ENCODE measurements at regions not wholly inside any gene's neighbourhood (a gene's known extent, or its start where the extent isn't known, plus 50 kb on each side); places are given as distances from the start of the nearest gene placed in this dataset.

DNA sequence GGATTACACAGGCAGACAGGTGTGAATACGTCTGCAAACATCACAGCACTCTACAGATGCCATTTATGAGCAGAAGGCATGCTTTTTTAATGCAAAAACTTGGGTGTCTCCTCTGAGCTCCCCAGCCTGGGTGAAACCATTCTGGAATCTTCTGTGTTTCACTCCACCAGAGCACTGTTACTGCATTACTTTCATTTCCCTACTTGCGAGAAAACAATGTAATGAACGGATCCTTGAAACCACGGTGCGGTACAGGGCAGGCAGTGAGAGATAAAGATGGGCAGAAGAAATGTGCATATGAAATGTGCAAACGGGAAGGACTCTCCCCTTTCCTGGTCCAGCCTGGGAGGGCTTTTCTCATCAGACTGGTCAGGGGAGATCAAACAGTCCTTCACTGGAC is 584.3 kb upstream of the KLF4 start:
- TF ChIP-seq ZNF274 (IDR thresholded peaks at IDR 0.05; ENCODE audit: low read depth, low read length) (no peak), YY1 (IDR thresholded peaks at IDR 0.05; ENCODE audit: insufficient read depth, insufficient read length) (no peak), SUZ12 (IDR thresholded peaks at IDR 0.05; ENCODE audit: extremely low read depth, insufficient read depth, insufficient read length) (no peak)
- no peak overlapping the region for H3K9ac ChIP-seq (ENCODE audit: insufficient read length, low read depth)
- no peak for DNase-seq (ENCODE audit: low read depth, low spot score)
- no peaks in the 10 kb centered on the region for H3K27me3 ChIP-seq (ENCODE audit: insufficient read depth, insufficient read length)
- no peak overlapping the region for H3K4me3 ChIP-seq (ENCODE audit: insufficient read length, low read depth)
- H3K4me1 ChIP-seq (ENCODE audit: insufficient read depth, insufficient read length), result no peaks in the 10 kb centered on the region
- no peaks in the 10 kb centered on the region for H3K9me3 ChIP-seq (ENCODE audit: insufficient read depth, low read length)
- H3K36me3 ChIP-seq (ENCODE audit: insufficient read depth, insufficient read length, low read length), result no peaks in the 10 kb centered on the region

DNA sequence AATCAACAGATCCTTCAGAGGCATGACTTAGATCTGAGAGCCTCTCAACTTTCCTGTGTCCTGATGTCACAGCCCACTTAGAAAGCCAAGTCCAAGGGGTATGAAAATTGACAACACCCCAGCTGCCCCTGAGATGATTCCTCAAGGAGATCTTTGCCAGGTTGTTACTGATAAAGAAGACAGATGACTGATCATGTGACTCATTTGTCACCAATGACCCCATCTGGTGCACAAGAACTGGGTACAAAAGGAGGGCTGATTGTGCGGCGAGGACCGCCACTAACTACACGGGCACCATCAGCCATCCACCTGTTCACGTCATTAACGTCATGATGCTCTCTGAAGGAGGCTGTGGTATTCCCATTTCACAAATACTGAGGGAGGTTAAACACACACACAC is 583.2 kb upstream of the KLF4 start:
- no peaks in the 10 kb centered on the region for H3K4me1 ChIP-seq (ENCODE audit: insufficient read depth, insufficient read length)
- DNase-seq (ENCODE audit: low read depth, low spot score), result no peak
- H3K4me3 ChIP-seq (ENCODE audit: insufficient read length, low read depth), result no peak overlapping the region
- no peaks in the 10 kb centered on the region for H3K36me3 ChIP-seq (ENCODE audit: insufficient read depth, insufficient read length, low read length)
- no peak for TF ChIP-seq SUZ12 (IDR thresholded peaks at IDR 0.05; ENCODE audit: extremely low read depth, insufficient read depth, insufficient read length)
- no peak for TF ChIP-seq YY1 (IDR thresholded peaks at IDR 0.05; ENCODE audit: insufficient read depth, insufficient read length)
- TF ChIP-seq ZNF274 (IDR thresholded peaks at IDR 0.05; ENCODE audit: low read depth, low read length), result no peak
- no peak overlapping the region for H3K9ac ChIP-seq (ENCODE audit: insufficient read length, low read depth)
- no peaks in the 10 kb centered on the region for H3K27me3 ChIP-seq (ENCODE audit: insufficient read depth, insufficient read length)
- H3K9me3 ChIP-seq (ENCODE audit: insufficient read depth, low read length), result no peaks in the 10 kb centered on the region

DNA sequence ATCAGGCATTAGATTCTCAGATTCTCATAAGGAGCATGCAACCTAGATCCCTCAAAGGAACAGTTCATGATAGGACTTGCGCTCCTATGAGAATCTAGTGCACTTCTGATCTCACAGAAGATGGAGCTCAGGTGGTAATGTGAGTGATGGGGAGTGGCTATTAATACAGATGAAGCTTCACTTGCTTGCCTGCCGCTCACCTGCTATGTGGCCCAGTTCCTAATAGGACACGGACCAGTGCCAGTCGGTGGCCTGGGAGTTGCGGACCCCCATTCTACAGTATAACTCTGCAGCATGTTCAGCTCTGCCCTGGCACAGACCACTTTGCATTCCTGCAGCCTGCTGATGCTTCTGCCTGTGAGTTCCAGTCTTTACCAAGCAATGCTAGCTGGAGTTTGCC is 581.3 kb upstream of the KLF4 start:
- Histone ChIP-seq H3K9ac (ENCODE audit: insufficient read length, low read depth) (no peak overlapping the region), H3K36me3 (ENCODE audit: insufficient read depth, insufficient read length, low read length) (no peaks in the 10 kb centered on the region), H3K27me3 (ENCODE audit: insufficient read depth, insufficient read length) (no peaks in the 10 kb centered on the region), H3K4me3 (ENCODE audit: insufficient read length, low read depth) (no peak overlapping the region), H3K4me1 (ENCODE audit: insufficient read depth, insufficient read length) (no peaks in the 10 kb centered on the region), H3K9me3 (ENCODE audit: insufficient read depth, low read length) (no peaks in the 10 kb centered on the region)
- TF ChIP-seq ZNF274 (IDR thresholded peaks at IDR 0.05; ENCODE audit: low read depth, low read length) (no peak), YY1 (IDR thresholded peaks at IDR 0.05; ENCODE audit: insufficient read depth, insufficient read length) (no peak), SUZ12 (IDR thresholded peaks at IDR 0.05; ENCODE audit: extremely low read depth, insufficient read depth, insufficient read length) (no peak)
- no peak for DNase-seq (ENCODE audit: low read depth, low spot score)

DNA sequence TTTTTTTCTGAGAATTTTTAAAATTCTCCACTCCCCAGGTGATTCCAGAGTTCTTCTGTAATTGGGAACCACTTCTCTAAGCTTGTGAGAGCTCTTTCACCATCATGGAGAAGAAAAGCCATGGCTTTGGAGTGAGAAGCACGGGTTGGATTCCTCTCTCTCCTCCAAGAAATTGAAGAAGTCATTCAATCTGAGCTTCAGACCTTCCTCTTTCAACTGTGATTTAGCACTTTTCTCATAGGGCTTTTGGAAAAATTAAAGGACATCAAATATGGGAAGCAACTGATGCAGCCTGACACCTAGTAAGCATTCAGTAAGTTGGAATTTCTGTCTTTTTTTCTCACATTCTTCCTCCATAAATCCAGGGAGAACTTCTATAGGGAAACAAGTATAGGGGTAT is 580.4 kb upstream of the KLF4 start:
- Histone ChIP-seq H3K36me3 (ENCODE audit: insufficient read depth, insufficient read length, low read length) (no peaks in the 10 kb centered on the region), H3K9ac (ENCODE audit: insufficient read length, low read depth) (no peak overlapping the region), H3K9me3 (ENCODE audit: insufficient read depth, low read length) (no peaks in the 10 kb centered on the region), H3K4me3 (ENCODE audit: insufficient read length, low read depth) (no peak overlapping the region), H3K4me1 (ENCODE audit: insufficient read depth, insufficient read length) (no peaks in the 10 kb centered on the region), H3K27me3 (ENCODE audit: insufficient read depth, insufficient read length) (no peaks in the 10 kb centered on the region)
- no peak for DNase-seq (ENCODE audit: low read depth, low spot score)
- TF ChIP-seq ZNF274 (IDR thresholded peaks at IDR 0.05; ENCODE audit: low read depth, low read length), result no peak
- no peak for TF ChIP-seq YY1 (IDR thresholded peaks at IDR 0.05; ENCODE audit: insufficient read depth, insufficient read length)
- no peak for TF ChIP-seq SUZ12 (IDR thresholded peaks at IDR 0.05; ENCODE audit: extremely low read depth, insufficient read depth, insufficient read length)

DNA sequence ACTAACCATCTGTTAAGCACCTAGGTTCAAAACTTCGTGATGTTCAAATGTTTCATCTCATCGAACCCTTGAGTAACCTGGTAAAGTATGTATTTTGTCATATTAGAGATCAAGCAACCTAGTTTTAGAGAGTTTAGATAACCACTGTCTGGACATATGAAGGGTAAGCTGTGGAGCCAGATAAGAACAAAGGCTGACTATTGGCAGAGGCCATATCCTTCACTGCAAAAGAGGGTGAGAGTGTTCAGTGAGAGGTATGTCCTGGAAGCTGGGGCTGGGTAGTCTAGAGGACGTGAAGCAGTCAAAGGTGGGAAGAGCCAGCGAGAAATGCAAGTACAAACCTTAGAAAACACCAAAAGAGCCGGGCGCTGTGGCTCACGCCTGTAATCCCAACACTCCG is 573.1 kb upstream of the KLF4 start:
- no peaks in the 10 kb centered on the region for H3K4me1 ChIP-seq (ENCODE audit: insufficient read depth, insufficient read length)
- no peak overlapping the region for H3K4me3 ChIP-seq (ENCODE audit: insufficient read length, low read depth)
- no peak overlapping the region for H3K9ac ChIP-seq (ENCODE audit: insufficient read length, low read depth)
- TF ChIP-seq YY1 (IDR thresholded peaks at IDR 0.05; ENCODE audit: insufficient read depth, insufficient read length) (no peak), SUZ12 (IDR thresholded peaks at IDR 0.05; ENCODE audit: extremely low read depth, insufficient read depth, insufficient read length) (no peak), ZNF274 (IDR thresholded peaks at IDR 0.05; ENCODE audit: low read depth, low read length) (no peak)
- no peaks in the 10 kb centered on the region for H3K36me3 ChIP-seq (ENCODE audit: insufficient read depth, insufficient read length, low read length)
- 0 out of 2 replicates have a peak, but pooled peaks cover 7% of the 10 kb centered on the region for H3K9me3 ChIP-seq (ENCODE audit: insufficient read depth, low read length)
- no peaks in the 10 kb centered on the region for H3K27me3 ChIP-seq (ENCODE audit: insufficient read depth, insufficient read length)
- DNase-seq (ENCODE audit: low read depth, low spot score), result no peak

DNA sequence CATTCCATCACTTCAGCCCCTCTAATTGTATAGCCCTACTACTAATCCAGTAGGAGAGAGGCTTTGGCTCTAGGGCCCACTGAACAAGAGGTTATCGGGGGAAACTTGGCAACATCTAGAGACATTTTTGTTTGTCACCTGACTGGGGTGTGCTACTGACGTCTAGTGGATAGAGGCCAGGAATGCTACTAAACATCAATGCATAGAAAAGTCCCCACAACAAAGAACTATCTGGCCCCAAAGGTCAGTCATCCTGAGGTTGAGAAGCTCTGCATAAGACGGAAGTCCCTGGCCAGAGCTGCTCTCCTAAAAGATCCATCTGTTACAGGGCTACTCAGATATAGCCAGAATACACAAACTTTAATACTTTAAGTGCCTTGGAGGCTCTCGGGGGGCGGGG is 570.6 kb upstream of the KLF4 start:
- TF ChIP-seq SUZ12 (IDR thresholded peaks at IDR 0.05; ENCODE audit: extremely low read depth, insufficient read depth, insufficient read length) (no peak), ZNF274 (IDR thresholded peaks at IDR 0.05; ENCODE audit: low read depth, low read length) (no peak), YY1 (IDR thresholded peaks at IDR 0.05; ENCODE audit: insufficient read depth, insufficient read length) (no peak)
- Histone ChIP-seq H3K9me3 (ENCODE audit: insufficient read depth, low read length) (0 out of 2 replicates have a peak, but pooled peaks cover 7% of the 10 kb centered on the region), H3K9ac (ENCODE audit: insufficient read length, low read depth) (no peak overlapping the region), H3K4me1 (ENCODE audit: insufficient read depth, insufficient read length) (no peaks in the 10 kb centered on the region), H3K4me3 (ENCODE audit: insufficient read length, low read depth) (no peak overlapping the region), H3K27me3 (ENCODE audit: insufficient read depth, insufficient read length) (no peaks in the 10 kb centered on the region), H3K36me3 (ENCODE audit: insufficient read depth, insufficient read length, low read length) (no peaks in the 10 kb centered on the region)
- DNase-seq (ENCODE audit: low read depth, low spot score), result no peak

DNA sequence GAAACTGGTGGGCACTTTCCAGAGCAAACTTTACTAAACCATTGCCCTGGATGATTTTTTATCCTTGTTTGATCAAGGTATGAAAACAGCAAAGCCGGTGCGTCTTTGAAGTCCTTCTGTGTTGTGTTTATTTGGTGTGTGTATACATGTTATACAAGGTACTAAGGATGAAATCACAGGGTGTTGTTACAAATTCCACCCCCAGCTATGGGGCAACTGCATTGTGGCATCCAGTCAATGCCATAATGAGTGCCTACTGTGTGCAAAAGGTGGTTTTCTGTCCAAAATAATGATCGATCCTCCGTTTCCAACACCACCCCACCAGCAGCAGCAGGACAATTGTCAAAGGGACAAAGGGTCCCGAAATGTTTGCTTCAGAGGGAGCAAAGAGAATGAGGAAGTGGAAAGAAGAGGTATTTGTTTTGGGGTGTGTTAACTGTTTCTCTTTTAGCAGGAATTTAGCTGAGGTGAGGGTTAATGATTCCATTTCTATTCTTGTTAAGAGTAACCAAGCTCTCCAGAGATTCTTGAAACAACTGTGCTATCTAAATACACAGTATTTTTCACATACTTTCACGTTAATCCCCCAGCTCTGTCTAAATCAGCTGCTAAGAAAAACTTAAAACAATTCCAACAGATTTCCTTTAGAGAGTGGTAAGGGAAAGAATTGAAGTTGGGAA is 568.7 kb upstream of the KLF4 start:
- Histone ChIP-seq H3K4me3 (ENCODE audit: insufficient read length, low read depth) (no peak overlapping the region), H3K4me1 (ENCODE audit: insufficient read depth, insufficient read length) (no peaks in the 10 kb centered on the region), H3K9me3 (ENCODE audit: insufficient read depth, low read length) (0 out of 2 replicates have a peak, but pooled peaks cover 7% of the 10 kb centered on the region), H3K36me3 (ENCODE audit: insufficient read depth, insufficient read length, low read length) (no peaks in the 10 kb centered on the region), H3K9ac (ENCODE audit: insufficient read length, low read depth) (no peak overlapping the region), H3K27me3 (ENCODE audit: insufficient read depth, insufficient read length) (no peaks in the 10 kb centered on the region)
- TF ChIP-seq SUZ12 (IDR thresholded peaks at IDR 0.05; ENCODE audit: extremely low read depth, insufficient read depth, insufficient read length) (no peak), ZNF274 (IDR thresholded peaks at IDR 0.05; ENCODE audit: low read depth, low read length) (no peak), YY1 (IDR thresholded peaks at IDR 0.05; ENCODE audit: insufficient read depth, insufficient read length) (no peak)
- DNase-seq (ENCODE audit: low read depth, low spot score), result no peak

Measured in NT2/D1 (cell line).